HCT116 (cell line): ENCODE measurements at regions not wholly inside any gene's neighbourhood (a gene's known extent, or its start where the extent isn't known, plus 50 kb on each side); places are given as distances from the start of the nearest gene placed in this dataset.

Experiments used
- ATAC-seq: fragments of 200-7000 bp; cut with Tn5 transposase; 2 replicates; pipeline ENCODE4 v1.9.1; 2020; ENCODE audit warnings: mild to moderate bottlenecking, moderate library complexity
- BruUV-seq: library from RNA; stranded (reverse); fragments of 400-500 nt; replicated peaks from 2 replicates; lab custom pipeline; 2021; lab: Mats Ljungman, UMichigan
- CTCF ChIA-PET: fragments of 300-600 bp; sonication (Branson Sonifier 250); formaldehyde crosslinking; loops from one replicate; lab custom pipeline; 2021; ENCODE audit warnings: antibody characterized with exemption; lab: Charles Lee
- POLR2A ChIA-PET: fragments of 300-600, 350-600 bp; sonication (Branson Sonifier 250); formaldehyde crosslinking; loops from one replicate; lab custom pipeline; 2021; ENCODE audit warnings: antibody characterized with exemption; lab: Charles Lee
- RAD21 ChIA-PET, 2 experiments: fragments of 300-600 bp; sonication (Branson Sonifier 250); formaldehyde crosslinking; loops; one replicate each; lab custom pipeline; 2023; ENCODE audit warnings: low total read pairs in 2 of 2; ENCODE audit not compliant: uncharacterized antibody in 2 of 2, unreplicated experiment in 2 of 2, low non-redundant PET in 1 of 2; lab: Charles Lee
- DNase-seq: peaks from one replicate; pipeline ENCODE4 v3.0.0-alpha.2; 2010; ENCODE audit warnings: low read depth, low spot score
- H2AFZ ChIP-seq: fragments of 200-600 bp; shearing (Covaris generic), sonication (generic); 2 replicates; pipeline ENCODE4 v1.6.1; 2017; ENCODE audit warnings: low read depth, mixed run types, mixed read lengths, antibody characterized with exemption, low read length; ENCODE audit not compliant: poor library complexity, severe bottlenecking
- H3K27ac ChIP-seq: 2 replicates; pipeline ENCODE4 v1.5.1; 2012; ENCODE audit warnings: low read depth, low read length
- H3K27me3 ChIP-seq: fragments of 200-600 bp; sonication (generic); 2 replicates; pipeline ENCODE4 v1.6.1; 2016; ENCODE audit warnings: mixed run types, low read length, mixed read lengths; ENCODE audit not compliant: insufficient read depth
- H3K36me3 ChIP-seq, 2 experiments: fragments of 200-500 bp in 1 of 2; fragments of 200-600 bp in 1 of 2; sonication (Bioruptor generic) in 1 of 2; sonication (generic) in 1 of 2; 2 replicates each; pipeline versions ENCODE4 v1.5.1 to v1.6.1; 2014 to 2016; ENCODE audit warnings: low read length in 2 of 2, inconsistent platforms in 1 of 2, mixed read lengths in 1 of 2, mixed run types in 1 of 2; ENCODE audit not compliant: insufficient read depth in 2 of 2, control insufficient read depth in 1 of 2
- H3K4me1 ChIP-seq, 2 experiments: fragments of 200-600 bp in 1 of 2; sonication (generic) in 1 of 2; 2 replicates each; pipeline versions ENCODE4 v1.5.1 to v1.6.1; 2012 to 2017; ENCODE audit warnings: low read length in 2 of 2, inconsistent platforms in 1 of 2, mild to moderate bottlenecking in 1 of 2, mixed read lengths in 1 of 2, mixed run types in 1 of 2, moderate library complexity in 1 of 2; ENCODE audit not compliant: insufficient read depth in 2 of 2, control insufficient read depth in 1 of 2
- H3K4me2 ChIP-seq: fragments of 200-600 bp; sonication (generic); 2 replicates; pipeline ENCODE4 v1.6.1; 2017; ENCODE audit warnings: mixed run types, low read length, mixed read lengths
- H3K4me3 ChIP-seq, 2 experiments: fragments of 200-600 bp in 1 of 2; sonication (generic) in 1 of 2; replicated peaks in 1 of 2; 2 replicates each; pipeline ENCODE4 v1.5.1; 2011 to 2016; ENCODE audit warnings: low read length in 2 of 2, control low read depth in 1 of 2, low read depth in 1 of 2, mild to moderate bottlenecking in 1 of 2, mixed read lengths in 1 of 2, mixed run types in 1 of 2
- H3K79me2 ChIP-seq: fragments of 200-600 bp; sonication (generic); 2 replicates; pipeline ENCODE4 v1.6.1; 2017; ENCODE audit warnings: mild to moderate bottlenecking, mixed run types, low read length, moderate library complexity, mixed read lengths; ENCODE audit not compliant: insufficient read depth
- H3K9ac ChIP-seq: fragments of 200-600 bp; sonication (generic); 2 replicates; pipeline ENCODE4 v1.6.1; 2016; ENCODE audit warnings: low read length, mixed read lengths
- H3K9me2 ChIP-seq: fragments of 200-600 bp; sonication (generic), shearing (Covaris generic); 2 replicates; pipeline ENCODE4 v1.6.1; 2017; ENCODE audit warnings: mixed run types, mild to moderate bottlenecking, moderate library complexity; ENCODE audit not compliant: insufficient read depth
- H3K9me3 ChIP-seq, 2 experiments: fragments of 200-500 bp in 1 of 2; fragments of 200-600 bp in 1 of 2; sonication (Bioruptor generic) in 1 of 2; sonication (generic) in 1 of 2; 2 replicates each; pipeline ENCODE4 v1.6.1; 2014 to 2017; ENCODE audit warnings: low read length in 2 of 2, mixed read lengths in 2 of 2, inconsistent platforms in 1 of 2, low read depth in 1 of 2, mild to moderate bottlenecking in 1 of 2, mixed run types in 1 of 2, moderate library complexity in 1 of 2; ENCODE audit not compliant: control insufficient read depth in 1 of 2, insufficient read depth in 1 of 2
- H4K20me1 ChIP-seq: fragments of 200-600 bp; sonication (generic), shearing (Covaris generic); 2 replicates; pipeline ENCODE4 v1.6.1; 2017; ENCODE audit warnings: mixed run types, mild to moderate bottlenecking, moderate library complexity; ENCODE audit not compliant: insufficient read depth
- ATF3 ChIP-seq: IDR thresholded peaks from 2 replicates; pipeline ENCODE4 v1.6.1; 2012
- CBX3 ChIP-seq: IDR thresholded peaks from 2 replicates; pipeline ENCODE4 v1.6.1; 2012; ENCODE audit warnings: low read depth
- CEBPB ChIP-seq: IDR thresholded peaks from 2 replicates; pipeline ENCODE4 v1.6.1; 2012; ENCODE audit warnings: low read depth
- CTCF ChIP-seq, 3 experiments: fragments of 200-600 bp in 1 of 3; sonication (generic) in 1 of 3; IDR thresholded peaks in 2 of 3; conservative IDR thresholded peaks in 1 of 3; 2 replicates each; pipeline ENCODE4 v1.5.1; 2012 to 2017; ENCODE audit warnings: low read depth in 2 of 3, low read length in 2 of 3, antibody characterized with exemption in 1 of 3, borderline replicate concordance in 1 of 3, control low read depth in 1 of 3, mild to moderate bottlenecking in 1 of 3, mixed read lengths in 1 of 3, mixed run types in 1 of 3, moderate library complexity in 1 of 3; ENCODE audit not compliant: insufficient read depth in 1 of 3
- ELF1 ChIP-seq: IDR thresholded peaks from 2 replicates; pipeline ENCODE4 v1.6.1; 2012; ENCODE audit warnings: low read depth, borderline replicate concordance
- EZH2phosphoT487 ChIP-seq: fragments of 200-600 bp; IDR thresholded peaks from 2 replicates; pipeline ENCODE4 v1.6.1; 2018; ENCODE audit warnings: antibody characterized with exemption, borderline replicate concordance
- FOSL1 ChIP-seq: IDR thresholded peaks from 2 replicates; pipeline ENCODE4 v1.6.1; 2012; ENCODE audit warnings: low read depth
- RAD21 ChIP-seq: IDR thresholded peaks from 2 replicates; pipeline ENCODE4 v1.6.1; 2012; ENCODE audit warnings: low read depth, mild to moderate bottlenecking
- REST ChIP-seq: IDR thresholded peaks from 2 replicates; pipeline ENCODE4 v1.6.1; 2012; ENCODE audit warnings: low read depth
- SIN3A ChIP-seq: IDR thresholded peaks from 2 replicates; pipeline ENCODE4 v1.6.1; 2012; ENCODE audit warnings: low read depth
- TCF7L2 ChIP-seq: IDR thresholded peaks from 2 replicates; pipeline ENCODE4 v1.7.0; 2011; ENCODE audit warnings: borderline replicate concordance, inconsistent platforms; ENCODE audit not compliant: insufficient read depth, insufficient read length; ENCODE audit errors: extremely low read depth
- ZBTB33 ChIP-seq: IDR thresholded peaks from 2 replicates; pipeline ENCODE4 v1.6.1; 2011; ENCODE audit warnings: mild to moderate bottlenecking, low read length, moderate library complexity; ENCODE audit not compliant: insufficient replicate concordance; ENCODE audit errors: extremely low read depth
- ZFX ChIP-seq: fragments of 450-650 bp; IDR thresholded peaks from 2 replicates; pipeline ENCODE4 v1.6.1; 2017
- ZNF274 ChIP-seq: fragments of 200-500 bp; sonication (Bioruptor generic); IDR thresholded peaks from 2 replicates; pipeline ENCODE4 v1.6.1; 2014; ENCODE audit warnings: mild to moderate bottlenecking, low read depth, low read length, inconsistent platforms
- intact Hi-C: fragments of 100-400 bp; cut with micrococcal nuclease; formaldehyde crosslinking; loops from 2 replicates; pipeline ENCODE4 v1.10.0; 2022

GRCh38 chr7:92982928-92983327 lies 134.9 kb downstream of the SAMD9 start:
- CTCF ChIA-PET: no interaction called here
- ATAC-seq: no peak
- H4K20me1 ChIP-seq: no peaks in the 10 kb centered on the region
- H2AFZ ChIP-seq: no peak overlapping the region
- H3K27me3 ChIP-seq: no peaks in the 10 kb centered on the region
- no peak overlapping the region for H3K4me3 ChIP-seq
- no peaks in the 10 kb centered on the region for H3K4me1 ChIP-seq
- H3K9me2 ChIP-seq: no peaks in the 10 kb centered on the region
- POLR2A ChIA-PET: no interaction called here
- H3K27ac ChIP-seq: no peak overlapping the region
- BruUV-seq: no TSS peak
- no peaks in the 10 kb centered on the region for H3K79me2 ChIP-seq
- TF ChIP-seq ATF3 (no peak), EZH2phosphoT487 (no peak), ZBTB33 (no peak), TCF7L2 (no peak), ZNF274 (no peak), ZFX (no peak), ELF1 (no peak), CBX3 (no peak), RAD21 (no peak), CTCF (IDR thresholded peaks at IDR 0.05 in 2 of 3, conservative IDR thresholded peaks at IDR 0.05 in 1 of 3; ENCODE audit: borderline replicate concordance in 1 of 3, insufficient read depth in 1 of 3, low read depth in 2 of 3, low read length in 2 of 3) (no peak), FOSL1 (no peak), REST (no peak), SIN3A (no peak), CEBPB (no peak)
- H3K9me3 ChIP-seq: peaks cover 0 to 4% of the 10 kb centered on the region in 2 experiments; a peak in 1 of 4 replicates
- no peak overlapping the region for H3K4me2 ChIP-seq
- DNase-seq: no peak
- RAD21 ChIA-PET: no interaction called here
- H3K9ac ChIP-seq: no peak overlapping the region
- intact Hi-C loops: no loop called here
- H3K36me3 ChIP-seq: no peaks in the 10 kb centered on the region
